A673 (cell line): ENCODE measurements at regions not wholly inside any gene's neighbourhood (a gene's known extent, or its start where the extent isn't known, plus 50 kb on each side); places are given as distances from the start of the nearest gene placed in this dataset.

Source experiments
- CTCF ChIP-seq: fragments of 300-800, 200-600 bp; sonication (generic); conservative IDR thresholded peaks from 2 replicates; pipeline ENCODE4 v1.5.1; 2017; ENCODE audit warnings: low read depth, mild to moderate bottlenecking, antibody characterized with exemption, low read length, moderate library complexity, mixed read lengths
- EZH2 ChIP-seq: fragments of 200-600 bp; sonication (generic); IDR thresholded peaks from 2 replicates; pipeline ENCODE4 v1.6.1; 2017; ENCODE audit warnings: borderline replicate concordance, low read depth, mild to moderate bottlenecking, mixed read lengths, antibody characterized with exemption, low read length; ENCODE audit not compliant: poor library complexity, severe bottlenecking

DNA sequence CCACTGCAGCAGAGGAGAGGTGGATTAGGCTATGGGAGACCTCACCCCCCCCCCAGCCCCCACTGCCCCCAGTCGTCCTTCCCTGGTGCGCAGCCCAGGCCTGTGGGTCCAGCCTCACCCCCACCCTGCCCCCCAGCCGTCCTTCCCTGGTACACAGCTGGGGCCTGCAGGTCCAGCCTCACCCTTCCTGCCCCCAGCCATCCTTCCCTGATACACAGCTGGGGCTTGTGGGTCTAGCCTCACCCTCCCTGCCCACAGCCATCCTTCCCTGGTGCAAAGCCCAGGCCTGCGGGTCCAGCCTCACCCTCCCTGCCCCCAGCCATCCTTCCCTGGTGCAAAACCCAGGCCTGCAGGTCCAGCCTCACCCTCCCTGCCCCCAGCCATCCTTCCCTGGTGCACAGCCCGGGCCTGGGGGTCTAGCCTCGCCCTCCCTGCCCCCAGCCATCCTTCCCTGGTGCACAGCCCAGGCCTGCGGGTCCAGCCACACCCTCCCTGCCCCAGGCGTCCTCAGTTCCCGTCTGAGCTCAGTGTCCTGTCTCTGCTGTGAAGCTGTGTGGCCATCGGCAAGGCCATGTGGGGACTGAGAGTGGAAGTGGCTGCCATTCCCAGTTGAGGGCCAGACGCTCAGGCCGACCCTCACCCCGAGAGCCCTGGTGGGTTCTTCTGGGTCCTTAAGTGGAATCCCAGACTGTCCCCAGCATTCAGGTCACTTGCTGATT, 86.8 kb upstream of the SNTG2 start:
- TF ChIP-seq CTCF (no peak), EZH2 (no peak)
